ENCODE measurements at regions not wholly inside any gene's neighbourhood (a gene's known extent, or its start where the extent isn't known, plus 50 kb on each side); places are given as distances from the start of the nearest gene placed in this dataset.
A peak's percentile ranks its signal among the peaks of the same experiment; 100 is the strongest.
"Not testable (repeated sequence)": the region's sequence is repeated elsewhere in the genome, so short reads cannot be mapped to it uniquely, and the experiment has no call there.

DNA sequence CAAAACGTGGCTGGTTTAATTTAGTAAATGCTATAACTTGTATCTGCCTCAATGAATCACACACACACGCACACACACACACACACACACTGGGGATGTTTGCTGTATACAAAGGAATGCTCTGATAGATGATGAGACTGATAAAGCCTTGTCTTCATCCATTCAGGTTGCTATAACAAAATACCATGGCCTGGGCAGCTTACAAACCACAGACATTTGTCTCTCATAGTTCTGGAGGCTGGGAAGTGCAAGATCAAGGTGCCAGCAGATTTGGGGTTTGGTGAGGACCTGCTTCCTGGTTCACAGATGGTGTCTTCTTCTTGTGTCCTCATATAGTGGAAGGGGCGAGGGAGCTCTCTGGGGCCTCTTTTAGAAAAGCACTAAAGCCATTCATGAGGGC, 149.5 kb upstream of the HDAC4 start:
- Histone ChIP-seq H3K9me3 (ENCODE audit: severe bottlenecking) (no peaks in the 10 kb centered on the region), H3K27ac (ENCODE audit: poor library complexity, severe bottlenecking) (no peak overlapping the region), H3K4me3 (ENCODE audit: severe bottlenecking) (no peak overlapping the region), H3K27me3 (ENCODE audit: insufficient read depth, poor library complexity, severe bottlenecking) (no peaks in the 10 kb centered on the region), H3K4me1 (ENCODE audit: insufficient read depth, poor library complexity, severe bottlenecking) (peaks cover 3% of the 10 kb centered on the region), H3K36me3 (ENCODE audit: low read depth) (no peaks in the 10 kb centered on the region)
- ATAC-seq (ENCODE audit: low read depth), result no peak
- DNase-seq (ENCODE audit: low spot score), result no peak
- TF ChIP-seq, protein P1, sequence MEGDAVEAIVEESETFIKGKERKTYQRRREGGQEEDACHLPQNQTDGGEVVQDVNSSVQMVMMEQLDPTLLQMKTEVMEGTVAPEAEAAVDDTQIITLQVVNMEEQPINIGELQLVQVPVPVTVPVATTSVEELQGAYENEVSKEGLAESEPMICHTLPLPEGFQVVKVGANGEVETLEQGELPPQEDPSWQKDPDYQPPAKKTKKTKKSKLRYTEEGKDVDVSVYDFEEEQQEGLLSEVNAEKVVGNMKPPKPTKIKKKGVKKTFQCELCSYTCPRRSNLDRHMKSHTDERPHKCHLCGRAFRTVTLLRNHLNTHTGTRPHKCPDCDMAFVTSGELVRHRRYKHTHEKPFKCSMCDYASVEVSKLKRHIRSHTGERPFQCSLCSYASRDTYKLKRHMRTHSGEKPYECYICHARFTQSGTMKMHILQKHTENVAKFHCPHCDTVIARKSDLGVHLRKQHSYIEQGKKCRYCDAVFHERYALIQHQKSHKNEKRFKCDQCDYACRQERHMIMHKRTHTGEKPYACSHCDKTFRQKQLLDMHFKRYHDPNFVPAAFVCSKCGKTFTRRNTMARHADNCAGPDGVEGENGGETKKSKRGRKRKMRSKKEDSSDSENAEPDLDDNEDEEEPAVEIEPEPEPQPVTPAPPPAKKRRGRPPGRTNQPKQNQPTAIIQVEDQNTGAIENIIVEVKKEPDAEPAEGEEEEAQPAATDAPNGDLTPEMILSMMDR (IDR thresholded peaks at IDR 0.05; ENCODE audit: poor library complexity, severe bottlenecking), result no peak

DNA sequence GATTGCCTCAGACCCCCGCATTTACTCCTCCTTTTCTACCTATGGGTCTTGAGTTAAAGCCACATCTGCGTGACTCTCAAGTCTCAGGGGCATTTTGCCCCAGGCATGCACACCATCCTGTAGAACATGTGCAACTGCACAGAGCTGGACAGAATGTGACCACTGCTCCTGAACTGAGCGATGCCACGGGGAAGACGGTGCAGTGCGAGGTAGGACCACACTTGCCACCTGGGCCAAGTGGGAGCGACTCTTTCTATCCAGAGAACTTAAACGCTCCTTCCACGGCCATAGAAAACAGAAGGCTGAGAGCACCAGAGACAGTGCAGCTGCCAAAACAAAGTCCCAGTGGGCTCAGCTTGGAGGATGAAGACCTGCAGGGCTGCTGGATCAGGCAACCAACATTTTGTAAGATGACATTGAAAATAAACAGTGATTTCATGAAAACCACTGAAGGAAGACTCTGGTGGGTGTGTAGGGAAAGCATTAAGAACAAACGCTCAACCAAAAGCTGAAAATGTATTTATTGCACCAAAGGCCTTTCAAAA, 149.0 kb upstream of the HDAC4 start:
- Histone ChIP-seq H3K27me3 (ENCODE audit: insufficient read depth, poor library complexity, severe bottlenecking) (no peaks in the 10 kb centered on the region), H3K27ac (ENCODE audit: poor library complexity, severe bottlenecking) (no peak overlapping the region), H3K9me3 (ENCODE audit: severe bottlenecking) (no peaks in the 10 kb centered on the region), H3K4me1 (ENCODE audit: insufficient read depth, poor library complexity, severe bottlenecking) (no peaks in the 10 kb centered on the region), H3K36me3 (ENCODE audit: low read depth) (no peaks in the 10 kb centered on the region), H3K4me3 (ENCODE audit: severe bottlenecking) (no peak overlapping the region)
- no peak for ATAC-seq (ENCODE audit: low read depth)
- DNase-seq (ENCODE audit: low spot score), result peak; percentile 16
- TF ChIP-seq, protein P1 (IDR thresholded peaks at IDR 0.05; ENCODE audit: poor library complexity, severe bottlenecking), result no peak

DNA sequence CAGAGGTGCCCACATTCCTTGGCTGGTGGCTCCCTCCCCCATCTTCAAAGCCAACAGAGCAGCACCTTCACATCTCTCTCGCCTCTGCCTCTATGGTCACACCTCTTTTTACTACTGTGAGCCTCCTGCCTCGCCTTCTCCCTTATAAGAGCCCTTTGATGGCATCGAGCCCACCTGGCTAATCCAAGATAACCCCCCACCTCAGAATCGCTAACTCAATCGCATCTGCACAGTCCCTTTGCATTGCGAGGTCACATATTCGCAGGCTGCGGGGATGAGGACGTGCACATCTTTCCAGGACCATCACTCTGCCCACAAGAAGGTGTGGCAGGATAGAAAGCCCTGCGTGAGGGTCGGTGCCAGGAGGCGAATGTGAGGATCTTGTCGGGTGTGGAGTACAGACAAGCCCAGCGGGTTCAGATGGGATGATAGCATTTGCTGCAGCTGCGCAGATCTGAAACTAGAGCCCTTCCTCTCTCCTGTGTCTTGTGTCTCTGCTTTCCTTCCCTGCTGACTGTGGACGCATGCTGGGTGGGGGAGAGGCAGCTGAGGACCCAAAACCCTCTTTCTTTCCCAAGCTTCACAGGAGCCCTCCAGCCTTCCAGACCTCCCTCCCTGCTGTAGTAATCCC, 148.3 kb upstream of the HDAC4 start:
- Histone ChIP-seq H3K9me3 (ENCODE audit: severe bottlenecking) (no peaks in the 10 kb centered on the region), H3K4me3 (ENCODE audit: severe bottlenecking) (no peak overlapping the region), H3K27ac (ENCODE audit: poor library complexity, severe bottlenecking) (peak overlapping the region; percentile 54), H3K4me1 (ENCODE audit: insufficient read depth, poor library complexity, severe bottlenecking) (no peaks in the 10 kb centered on the region), H3K36me3 (ENCODE audit: low read depth) (no peaks in the 10 kb centered on the region), H3K27me3 (ENCODE audit: insufficient read depth, poor library complexity, severe bottlenecking) (no peaks in the 10 kb centered on the region)
- TF ChIP-seq, protein P1 (IDR thresholded peaks at IDR 0.05; ENCODE audit: poor library complexity, severe bottlenecking), result no peak
- peak; percentile 28 for DNase-seq (ENCODE audit: low spot score)
- no peak for ATAC-seq (ENCODE audit: low read depth)

DNA sequence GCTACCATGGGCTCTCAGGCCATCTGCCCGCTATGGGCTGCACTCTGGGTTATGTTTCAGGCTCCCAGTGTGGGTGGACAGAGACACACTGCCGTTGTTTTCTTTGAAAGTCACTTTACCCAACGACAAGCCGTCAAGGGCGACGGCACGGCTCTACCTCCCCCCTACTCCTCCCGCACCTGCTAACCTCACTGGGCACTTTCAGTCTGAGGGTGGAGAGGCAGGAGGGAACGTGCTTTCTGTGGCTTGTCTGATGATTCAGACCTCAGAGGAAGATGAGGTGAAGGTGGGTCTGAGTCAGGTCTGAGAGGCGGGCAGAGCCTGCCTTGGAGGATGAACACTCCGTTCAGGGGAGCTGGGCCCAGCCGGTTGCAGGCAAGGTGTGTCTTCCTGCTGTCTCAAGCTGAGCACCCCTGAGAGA, 147.6 kb upstream of the HDAC4 start:
- H3K27ac ChIP-seq (ENCODE audit: poor library complexity, severe bottlenecking), result peak overlapping the region; percentile 54
- peak; percentile 78 for DNase-seq (ENCODE audit: low spot score)
- no peaks in the 10 kb centered on the region for H3K9me3 ChIP-seq (ENCODE audit: severe bottlenecking)
- no peaks in the 10 kb centered on the region for H3K36me3 ChIP-seq (ENCODE audit: low read depth)
- H3K4me1 ChIP-seq (ENCODE audit: insufficient read depth, poor library complexity, severe bottlenecking), result no peaks in the 10 kb centered on the region
- H3K4me3 ChIP-seq (ENCODE audit: severe bottlenecking), result no peak overlapping the region
- TF ChIP-seq, protein P1 (IDR thresholded peaks at IDR 0.05; ENCODE audit: poor library complexity, severe bottlenecking), result no peak
- no peaks in the 10 kb centered on the region for H3K27me3 ChIP-seq (ENCODE audit: insufficient read depth, poor library complexity, severe bottlenecking)
- ATAC-seq (ENCODE audit: low read depth), result peak; percentile 96

DNA sequence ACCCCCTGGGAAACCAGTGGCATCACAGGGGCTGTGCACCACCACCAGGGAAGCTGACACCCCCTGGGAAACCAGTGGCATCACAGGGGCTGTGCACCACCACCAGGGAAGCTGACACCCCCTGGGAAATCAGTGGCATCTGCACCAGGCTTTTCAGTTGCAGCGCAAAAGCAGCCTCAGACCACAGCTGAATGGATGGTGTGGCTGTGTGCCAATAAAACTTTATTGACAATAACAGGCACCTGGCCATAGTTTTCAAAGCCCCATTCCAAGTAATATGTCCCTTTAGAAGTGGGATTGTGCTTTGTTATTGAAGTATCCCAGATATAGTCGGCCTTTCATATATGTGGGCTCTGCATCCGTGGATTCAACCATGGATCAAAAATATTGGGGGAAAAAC, 146.3 kb upstream of the HDAC4 start:
- H3K4me3 ChIP-seq (ENCODE audit: severe bottlenecking); DNase-seq (ENCODE audit: low spot score); H3K27ac ChIP-seq (ENCODE audit: poor library complexity, severe bottlenecking); H3K36me3 ChIP-seq (ENCODE audit: low read depth); H3K27me3 ChIP-seq (ENCODE audit: insufficient read depth, poor library complexity, severe bottlenecking); ATAC-seq (ENCODE audit: low read depth); H3K4me1 ChIP-seq (ENCODE audit: insufficient read depth, poor library complexity, severe bottlenecking); H3K9me3 ChIP-seq (ENCODE audit: severe bottlenecking): not testable (repeated sequence)
